ENCODE measurements at regions not wholly inside any gene's neighbourhood (a gene's known extent, or its start where the extent isn't known, plus 50 kb on each side); places are given as distances from the start of the nearest gene placed in this dataset.

DNA sequence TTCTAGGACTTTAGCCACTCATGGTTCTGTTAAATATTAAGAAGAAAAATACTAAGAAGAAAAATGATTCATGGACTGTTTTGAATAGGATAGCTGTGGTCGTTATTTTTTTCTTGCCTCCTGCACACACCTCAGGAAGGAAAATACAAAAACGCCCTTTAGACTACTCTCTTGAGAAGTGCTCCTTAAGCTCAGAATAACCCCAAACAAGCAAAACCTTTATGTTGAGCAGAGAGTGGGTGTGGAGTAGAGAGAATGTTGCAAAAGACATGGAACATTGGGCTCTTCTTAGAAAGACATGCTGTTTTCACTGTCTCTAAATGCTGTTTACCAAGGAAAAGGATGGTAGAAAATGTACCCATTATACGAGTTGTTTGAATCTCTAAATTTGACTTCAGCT is 140.3 kb downstream of the LMNTD1 start:
- H3K4me3 Mint-ChIP-seq, result no peak overlapping the region
- no peak for ATAC-seq
- DNase-seq (ENCODE audit: low spot score), result no peak
- no peak overlapping the region for H3K27ac Mint-ChIP-seq
- no peaks in the 10 kb centered on the region for H3K36me3 Mint-ChIP-seq
- no peaks in the 10 kb centered on the region for H3K9me3 Mint-ChIP-seq
- no peaks in the 10 kb centered on the region for H3K27me3 Mint-ChIP-seq (ENCODE audit: low read depth)
- H3K4me1 Mint-ChIP-seq, result no peaks in the 10 kb centered on the region
- ChIA-PET POLR2A (no interaction called here), CTCF (interaction anchor here (1.4 kb wide), 1 partner anchor 25 kb away, joined by 4 read pairs; no protein-coding TSS in a partner anchor)
- TF ChIP-seq NR2C2 (CRISPR knock-in tag; IDR thresholded peaks at IDR 0.05) (no peak), KAT7 (CRISPR knock-in tag; IDR thresholded peaks at IDR 0.05; ENCODE audit: borderline replicate concordance) (no peak), CREM (CRISPR knock-in tag; IDR thresholded peaks at IDR 0.05) (no peak)

DNA sequence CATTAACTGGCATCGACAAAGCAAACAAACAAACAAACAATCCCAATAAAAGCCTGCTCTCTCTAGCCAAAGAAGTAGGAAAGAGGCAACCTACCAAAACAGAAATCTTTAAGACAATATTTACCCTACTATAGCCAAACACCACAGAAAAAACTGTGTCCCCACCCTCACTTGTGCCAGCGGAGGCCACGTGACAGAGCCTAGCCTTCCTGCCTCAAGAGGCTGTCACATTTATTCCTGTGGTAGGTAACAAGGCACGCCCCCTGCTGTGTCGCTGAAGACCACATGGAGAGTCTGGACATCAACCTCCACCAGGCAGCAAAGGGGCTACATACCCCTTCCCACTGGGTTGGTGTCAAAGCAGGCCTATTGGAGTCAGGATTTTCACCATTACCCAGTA is 148.1 kb downstream of the LMNTD1 start:
- Mint-ChIP-seq H3K36me3 (peaks cover 17% of the 10 kb centered on the region), H3K4me1 (0 out of 2 replicates have a peak, but pooled peaks cover 4% of the 10 kb centered on the region), H3K27me3 (ENCODE audit: low read depth) (no peaks in the 10 kb centered on the region), H3K4me3 (no peak overlapping the region), H3K27ac (no peak overlapping the region), H3K9me3 (peaks cover 27% of the 10 kb centered on the region)
- DNase-seq (ENCODE audit: low spot score) (peak; percentile 25), ATAC-seq (no peak)
- POLR2A ChIA-PET, result no interaction called here
- TF ChIP-seq ZNF423 (CRISPR knock-in tag; IDR thresholded peaks at IDR 0.05) (peak; percentile 75), ZNF425 (CRISPR knock-in tag; conservative IDR thresholded peaks at IDR 0.05) (no peak)
- CTCF ChIA-PET, result no interaction called here

- Mint-ChIP-seq H3K4me3 (no peak overlapping the region), H3K36me3 (peaks cover 21% of the 10 kb centered on the region), H3K9me3 (peaks cover 38% of the 10 kb centered on the region), H3K27ac (no peak overlapping the region), H3K27me3 (ENCODE audit: low read depth) (no peaks in the 10 kb centered on the region), H3K4me1 (0 out of 2 replicates have a peak, but pooled peaks cover 4% of the 10 kb centered on the region)
- ATAC-seq (no peak), DNase-seq (ENCODE audit: low spot score) (no peak)
- ChIA-PET CTCF (no interaction called here), POLR2A (no interaction called here)
- TF ChIP-seq ZBTB43 (CRISPR knock-in tag; IDR thresholded peaks at IDR 0.05) (no peak), CREM (CRISPR knock-in tag; IDR thresholded peaks at IDR 0.05) (no peak), FOXP1 (CRISPR knock-in tag; IDR thresholded peaks at IDR 0.05; ENCODE audit: borderline replicate concordance) (no peak), ATF1 (CRISPR knock-in tag; IDR thresholded peaks at IDR 0.05) (no peak)
- TF ChIP-seq, protein P1, sequence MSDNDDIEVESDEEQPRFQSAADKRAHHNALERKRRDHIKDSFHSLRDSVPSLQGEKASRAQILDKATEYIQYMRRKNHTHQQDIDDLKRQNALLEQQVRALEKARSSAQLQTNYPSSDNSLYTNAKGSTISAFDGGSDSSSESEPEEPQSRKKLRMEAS (CRISPR knock-in tag; IDR thresholded peaks at IDR 0.05), result no peak
- TF ChIP-seq, protein P2, sequence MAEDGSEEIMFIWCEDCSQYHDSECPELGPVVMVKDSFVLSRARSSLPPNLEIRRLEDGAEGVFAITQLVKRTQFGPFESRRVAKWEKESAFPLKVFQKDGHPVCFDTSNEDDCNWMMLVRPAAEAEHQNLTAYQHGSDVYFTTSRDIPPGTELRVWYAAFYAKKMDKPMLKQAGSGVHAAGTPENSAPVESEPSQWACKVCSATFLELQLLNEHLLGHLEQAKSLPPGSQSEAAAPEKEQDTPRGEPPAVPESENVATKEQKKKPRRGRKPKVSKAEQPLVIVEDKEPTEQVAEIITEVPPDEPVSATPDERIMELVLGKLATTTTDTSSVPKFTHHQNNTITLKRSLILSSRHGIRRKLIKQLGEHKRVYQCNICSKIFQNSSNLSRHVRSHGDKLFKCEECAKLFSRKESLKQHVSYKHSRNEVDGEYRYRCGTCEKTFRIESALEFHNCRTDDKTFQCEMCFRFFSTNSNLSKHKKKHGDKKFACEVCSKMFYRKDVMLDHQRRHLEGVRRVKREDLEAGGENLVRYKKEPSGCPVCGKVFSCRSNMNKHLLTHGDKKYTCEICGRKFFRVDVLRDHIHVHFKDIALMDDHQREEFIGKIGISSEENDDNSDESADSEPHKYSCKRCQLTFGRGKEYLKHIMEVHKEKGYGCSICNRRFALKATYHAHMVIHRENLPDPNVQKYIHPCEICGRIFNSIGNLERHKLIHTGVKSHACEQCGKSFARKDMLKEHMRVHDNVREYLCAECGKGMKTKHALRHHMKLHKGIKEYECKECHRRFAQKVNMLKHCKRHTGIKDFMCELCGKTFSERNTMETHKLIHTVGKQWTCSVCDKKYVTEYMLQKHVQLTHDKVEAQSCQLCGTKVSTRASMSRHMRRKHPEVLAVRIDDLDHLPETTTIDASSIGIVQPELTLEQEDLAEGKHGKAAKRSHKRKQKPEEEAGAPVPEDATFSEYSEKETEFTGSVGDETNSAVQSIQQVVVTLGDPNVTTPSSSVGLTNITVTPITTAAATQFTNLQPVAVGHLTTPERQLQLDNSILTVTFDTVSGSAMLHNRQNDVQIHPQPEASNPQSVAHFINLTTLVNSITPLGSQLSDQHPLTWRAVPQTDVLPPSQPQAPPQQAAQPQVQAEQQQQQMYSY (CRISPR knock-in tag; IDR thresholded peaks at IDR 0.05), result no peak
Observed at GRCh38 chr12:25401547-25402345, 151.0 kb upstream of the KRAS start.

GRCh38 chr12:25397001-25397400 is 146.3 kb upstream of the KRAS start:
- H3K36me3 Mint-ChIP-seq, result peaks cover 18% of the 10 kb centered on the region
- DNase-seq (ENCODE audit: low spot score) (no peak), ATAC-seq (no peak)
- H3K27me3 Mint-ChIP-seq (ENCODE audit: low read depth), result no peaks in the 10 kb centered on the region
- H3K4me1 Mint-ChIP-seq, result no peaks in the 10 kb centered on the region
- peaks cover 30% of the 10 kb centered on the region for H3K9me3 Mint-ChIP-seq
- ChIA-PET CTCF (no interaction called here), POLR2A (no interaction called here)
- no peak overlapping the region for H3K4me3 Mint-ChIP-seq
- no peak for TF ChIP-seq MYBL2 (CRISPR knock-in tag; IDR thresholded peaks at IDR 0.05)
- TF ChIP-seq RORB (CRISPR knock-in tag; IDR thresholded peaks at IDR 0.05), result no peak
- no peak for TF ChIP-seq NFE2L1 (CRISPR knock-in tag; IDR thresholded peaks at IDR 0.05)
- TF ChIP-seq, protein P3, sequence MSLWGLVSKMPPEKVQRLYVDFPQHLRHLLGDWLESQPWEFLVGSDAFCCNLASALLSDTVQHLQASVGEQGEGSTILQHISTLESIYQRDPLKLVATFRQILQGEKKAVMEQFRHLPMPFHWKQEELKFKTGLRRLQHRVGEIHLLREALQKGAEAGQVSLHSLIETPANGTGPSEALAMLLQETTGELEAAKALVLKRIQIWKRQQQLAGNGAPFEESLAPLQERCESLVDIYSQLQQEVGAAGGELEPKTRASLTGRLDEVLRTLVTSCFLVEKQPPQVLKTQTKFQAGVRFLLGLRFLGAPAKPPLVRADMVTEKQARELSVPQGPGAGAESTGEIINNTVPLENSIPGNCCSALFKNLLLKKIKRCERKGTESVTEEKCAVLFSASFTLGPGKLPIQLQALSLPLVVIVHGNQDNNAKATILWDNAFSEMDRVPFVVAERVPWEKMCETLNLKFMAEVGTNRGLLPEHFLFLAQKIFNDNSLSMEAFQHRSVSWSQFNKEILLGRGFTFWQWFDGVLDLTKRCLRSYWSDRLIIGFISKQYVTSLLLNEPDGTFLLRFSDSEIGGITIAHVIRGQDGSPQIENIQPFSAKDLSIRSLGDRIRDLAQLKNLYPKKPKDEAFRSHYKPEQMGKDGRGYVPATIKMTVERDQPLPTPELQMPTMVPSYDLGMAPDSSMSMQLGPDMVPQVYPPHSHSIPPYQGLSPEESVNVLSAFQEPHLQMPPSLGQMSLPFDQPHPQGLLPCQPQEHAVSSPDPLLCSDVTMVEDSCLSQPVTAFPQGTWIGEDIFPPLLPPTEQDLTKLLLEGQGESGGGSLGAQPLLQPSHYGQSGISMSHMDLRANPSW (CRISPR knock-in tag; conservative IDR thresholded peaks at IDR 0.05; ENCODE audit: low read depth), result no peak
- TF ChIP-seq FOXK1 (CRISPR knock-in tag; IDR thresholded peaks at IDR 0.05), result no peak
- no peak overlapping the region for H3K27ac Mint-ChIP-seq
